Mesenchymal stem cell (in vitro differentiated cells and primary cell): ENCODE measurements at regions not wholly inside any gene's neighbourhood (a gene's known extent, or its start where the extent isn't known, plus 50 kb on each side); places are given as distances from the start of the nearest gene placed in this dataset.

ENCODE experiments used
- DNase-seq: peaks from one replicate; pipeline ENCODE4 v3.0.0-alpha.2; 2013
- H2AFZ ChIP-seq: one replicate; pipeline ENCODE4 v1.6.1; 2013; ENCODE audit warnings: low read depth, mild to moderate bottlenecking, control low read depth, inconsistent platforms, low read length, moderate library complexity
- H2AK5ac ChIP-seq: 2 replicates; pipeline ENCODE4 v1.6.1; 2013; ENCODE audit warnings: low read length, moderate library complexity, mild to moderate bottlenecking, inconsistent platforms; ENCODE audit not compliant: severe bottlenecking
- H2BK120ac ChIP-seq: one replicate; pipeline ENCODE4 v1.6.1; 2013; ENCODE audit warnings: low read depth, mild to moderate bottlenecking, inconsistent platforms, low read length, moderate library complexity
- H2BK12ac ChIP-seq, 2 experiments: one replicate each; pipeline ENCODE4 v1.6.1; 2013; ENCODE audit warnings: inconsistent platforms in 2 of 2, low read length in 2 of 2, mild to moderate bottlenecking in 2 of 2, moderate library complexity in 2 of 2, control low read depth in 1 of 2
- H2BK15ac ChIP-seq: one replicate; pipeline ENCODE4 v1.6.1; 2013; ENCODE audit warnings: mild to moderate bottlenecking, low read depth, inconsistent platforms; ENCODE audit not compliant: poor library complexity, severe bottlenecking
- H2BK5ac ChIP-seq: 2 replicates; pipeline ENCODE4 v1.6.1; 2013; ENCODE audit warnings: low read depth, mild to moderate bottlenecking, low read length, control low read depth, inconsistent platforms; ENCODE audit not compliant: poor library complexity, severe bottlenecking
- H3K14ac ChIP-seq, 2 experiments: one replicate each; pipeline ENCODE4 v1.6.1; 2013; ENCODE audit warnings: inconsistent platforms in 2 of 2, low read length in 2 of 2, control low read depth in 1 of 2, mild to moderate bottlenecking in 1 of 2, moderate library complexity in 1 of 2
- H3K18ac ChIP-seq, 2 experiments: one replicate each; pipeline ENCODE4 v1.6.1; 2013; ENCODE audit warnings: inconsistent platforms in 2 of 2, low read length in 2 of 2, control low read depth in 1 of 2, low read depth in 1 of 2, mild to moderate bottlenecking in 1 of 2
- H3K23ac ChIP-seq, 2 experiments: one replicate each; pipeline ENCODE4 v1.6.1; 2013; ENCODE audit warnings: inconsistent platforms in 2 of 2, low read length in 2 of 2, mild to moderate bottlenecking in 2 of 2, moderate library complexity in 2 of 2, control low read depth in 1 of 2
- H3K27ac ChIP-seq: 2 replicates; pipeline ENCODE4 v1.5.1; 2013; ENCODE audit warnings: mild to moderate bottlenecking, moderate library complexity, low read length, control low read depth, inconsistent platforms; ENCODE audit not compliant: poor library complexity, severe bottlenecking
- H3K27me3 ChIP-seq, 2 experiments: 2 replicates each; pipeline versions ENCODE4 v1.6.1 to v1.7.0; 2013; ENCODE audit warnings: low read length in 2 of 2, mild to moderate bottlenecking in 2 of 2, moderate library complexity in 2 of 2, control low read depth in 1 of 2, inconsistent platforms in 1 of 2; ENCODE audit not compliant: control insufficient read depth in 1 of 2, insufficient read depth in 1 of 2
- H3K36me3 ChIP-seq, 2 experiments: 2 replicates each; pipeline versions ENCODE4 v1.6.1 to v1.7.0; 2013; ENCODE audit warnings: low read length in 2 of 2, control low read depth in 1 of 2, inconsistent platforms in 1 of 2, low read depth in 1 of 2, mild to moderate bottlenecking in 1 of 2; ENCODE audit not compliant: insufficient read depth in 2 of 2, control insufficient read depth in 1 of 2
- H3K4ac ChIP-seq, 2 experiments: one replicate each; pipeline ENCODE4 v1.6.1; 2013; ENCODE audit warnings: inconsistent platforms in 2 of 2, low read length in 2 of 2, mild to moderate bottlenecking in 2 of 2, moderate library complexity in 2 of 2, control low read depth in 1 of 2, low read depth in 1 of 2
- H3K4me1 ChIP-seq: 2 replicates; pipeline ENCODE4 v1.6.1; 2013; ENCODE audit warnings: low read depth, low read length, control low read depth; ENCODE audit not compliant: control insufficient read depth, insufficient read depth
- H3K4me2 ChIP-seq: 2 replicates; pipeline ENCODE4 v1.6.1; 2013; ENCODE audit warnings: low read length, mild to moderate bottlenecking, inconsistent platforms; ENCODE audit not compliant: poor library complexity, severe bottlenecking
- H3K4me3 ChIP-seq, 2 experiments: 2 replicates each; pipeline versions ENCODE4 v1.5.1 to v1.7.0; 2013; ENCODE audit warnings: low read length in 2 of 2, mild to moderate bottlenecking in 2 of 2, control low read depth in 1 of 2, low read depth in 1 of 2; ENCODE audit not compliant: insufficient read depth in 1 of 2
- H3K79me1 ChIP-seq: replicated peaks from 2 replicates; pipeline ENCODE4 v1.6.1; 2013; ENCODE audit warnings: mild to moderate bottlenecking, control low read depth, low read length, inconsistent platforms; ENCODE audit not compliant: poor library complexity, severe bottlenecking
- H3K9ac ChIP-seq: 2 replicates; pipeline ENCODE4 v1.7.0; 2013; ENCODE audit warnings: mild to moderate bottlenecking, low read length, moderate library complexity
- H3K9me3 ChIP-seq: 2 replicates; pipeline ENCODE4 v1.7.0; 2013; ENCODE audit warnings: mild to moderate bottlenecking, low read length; ENCODE audit not compliant: control insufficient read depth
- H4K8ac ChIP-seq: one replicate; pipeline ENCODE4 v1.6.1; 2013; ENCODE audit warnings: inconsistent platforms, mild to moderate bottlenecking, low read length, moderate library complexity
- H4K91ac ChIP-seq: one replicate; pipeline ENCODE4 v1.6.1; 2013; ENCODE audit warnings: mild to moderate bottlenecking, low read length, inconsistent platforms
- WGBS: methylation state at CpG from one replicate; pipeline ENCODE4 v1.1.7; 2013; ENCODE audit warnings: mixed read lengths; 5-methylcytosine and 5-hydroxymethylcytosine counted together

GRCh38 chr2:6417050-6417449 lies 448.7 kb downstream of the CMPK2 start:
- H3K4me1 ChIP-seq: no peaks in the 10 kb centered on the region

GRCh38 chr2:6418291-6418690 lies 447.4 kb downstream of the CMPK2 start:
- Histone ChIP-seq H3K27me3 (no peaks in the 10 kb centered on the region), H2BK12ac (no peak overlapping the region), H2BK5ac (no peak overlapping the region), H2AK5ac (no peak overlapping the region), H4K8ac (no peak overlapping the region), H3K4me2 (no peak overlapping the region), H3K23ac (no peak overlapping the region), H3K4ac (no peak overlapping the region), H3K4me1 (no peaks in the 10 kb centered on the region), H3K14ac (no peak overlapping the region), H2BK15ac (no peak overlapping the region), H4K91ac (no peak overlapping the region), H3K36me3 (no peaks in the 10 kb centered on the region), H3K4me3 (no peak overlapping the region), H2AFZ (no peak overlapping the region), H2BK120ac (no peak overlapping the region), H3K9ac (no peak overlapping the region), H3K9me3 (no peaks in the 10 kb centered on the region), H3K18ac (no peak overlapping the region), H3K27ac (no peak overlapping the region), H3K79me1 (no peaks in the 10 kb centered on the region)
- WGBS: no CpG with 5 or more reads among the region's 1 CpG
- DNase-seq: peak; percentile 2

More at GRCh38 chr2:6417050-6417449, 448.7 kb downstream of the CMPK2 start:
- Histone ChIP-seq H3K9me3 (no peaks in the 10 kb centered on the region), H4K91ac (no peak overlapping the region), H3K23ac (no peak overlapping the region), H3K9ac (no peak overlapping the region), H3K36me3 (no peaks in the 10 kb centered on the region), H2AFZ (no peak overlapping the region), H2BK120ac (no peak overlapping the region), H3K27me3 (no peaks in the 10 kb centered on the region), H2AK5ac (no peak overlapping the region), H3K18ac (no peak overlapping the region), H3K79me1 (no peaks in the 10 kb centered on the region), H4K8ac (no peak overlapping the region), H2BK12ac (no peak overlapping the region), H3K4me2 (no peak overlapping the region), H3K4me3 (no peak overlapping the region), H3K4ac (no peak overlapping the region), H2BK5ac (no peak overlapping the region), H2BK15ac (no peak overlapping the region), H3K27ac (no peak overlapping the region), H3K14ac (no peak overlapping the region)
- WGBS: 87% methylated on average over 6 of the region's 6 CpGs
- no peak for DNase-seq

- Histone ChIP-seq H2BK12ac (no peak overlapping the region), H3K9ac (no peak overlapping the region), H2AK5ac (no peak overlapping the region), H3K4me3 (no peak overlapping the region), H3K27me3 (no peaks in the 10 kb centered on the region), H3K4me2 (no peak overlapping the region), H3K23ac (no peak overlapping the region), H2BK120ac (no peak overlapping the region), H3K4me1 (no peaks in the 10 kb centered on the region), H2BK5ac (no peak overlapping the region), H3K79me1 (no peaks in the 10 kb centered on the region), H4K91ac (no peak overlapping the region), H3K18ac (no peak overlapping the region), H3K9me3 (no peaks in the 10 kb centered on the region), H4K8ac (no peak overlapping the region), H2AFZ (no peak overlapping the region), H3K27ac (no peak overlapping the region), H3K14ac (no peak overlapping the region), H3K36me3 (no peaks in the 10 kb centered on the region), H3K4ac (no peak overlapping the region), H2BK15ac (no peak overlapping the region)
- DNase-seq: no peak
- WGBS: 92% methylated on average over 5 of the region's 12 CpGs
These were observed 444.5 kb downstream of the CMPK2 start for GRCh38 chr2:6421138-6421730.

GRCh38 chr2:6421888-6422287 lies 443.8 kb downstream of the CMPK2 start:
- H3K4me1 ChIP-seq: no peaks in the 10 kb centered on the region
- 55% methylated on average over 4 of the region's 4 CpGs for WGBS

More at GRCh38 chr2:6421888-6422287, 443.8 kb downstream of the CMPK2 start:
- Histone ChIP-seq H3K4ac (no peak overlapping the region), H4K8ac (no peak overlapping the region), H2BK12ac (no peak overlapping the region), H3K27me3 (no peaks in the 10 kb centered on the region), H2AFZ (no peak overlapping the region), H3K4me3 (no peak overlapping the region), H3K9me3 (no peaks in the 10 kb centered on the region), H4K91ac (no peak overlapping the region), H2BK120ac (no peak overlapping the region), H3K9ac (no peak overlapping the region), H3K79me1 (no peaks in the 10 kb centered on the region), H2AK5ac (no peak overlapping the region), H3K18ac (no peak overlapping the region), H2BK15ac (no peak overlapping the region), H2BK5ac (no peak overlapping the region), H3K23ac (no peak overlapping the region), H3K36me3 (no peaks in the 10 kb centered on the region), H3K4me2 (no peak overlapping the region), H3K14ac (no peak overlapping the region), H3K27ac (no peak overlapping the region)
- no peak for DNase-seq
